Peyer's patch (tissue), 4 donors: ENCODE measurements at regions not wholly inside any gene's neighbourhood (a gene's known extent, or its start where the extent isn't known, plus 50 kb on each side); places are given as distances from the start of the nearest gene placed in this dataset.

Experiments used
- POLR2A ChIP-seq, 2 donors: fragments of 450-650 bp; IDR thresholded peaks; one replicate each; pipeline ENCODE4 v1.5.1; 2017; ENCODE audit warnings: antibody characterized with exemption in 2 of 2, mild to moderate bottlenecking in 2 of 2, moderate library complexity in 2 of 2
- TF ChIP-seq, protein P1 (sequence below), 6 experiments: fragments of 450-650 bp in 4 of 6; fragments of 200-600 bp in 2 of 6; sonication (generic) in 1 of 6; IDR thresholded peaks; one replicate each; pipeline ENCODE4 v1.5.1; 2017 to 2019; ENCODE audit warnings: antibody characterized with exemption in 6 of 6, mild to moderate bottlenecking in 3 of 6, moderate library complexity in 1 of 6

GRCh38 chr10:128898916-128899195, 568.2 kb upstream of the MGMT start:
- TF ChIP-seq, protein P1, sequence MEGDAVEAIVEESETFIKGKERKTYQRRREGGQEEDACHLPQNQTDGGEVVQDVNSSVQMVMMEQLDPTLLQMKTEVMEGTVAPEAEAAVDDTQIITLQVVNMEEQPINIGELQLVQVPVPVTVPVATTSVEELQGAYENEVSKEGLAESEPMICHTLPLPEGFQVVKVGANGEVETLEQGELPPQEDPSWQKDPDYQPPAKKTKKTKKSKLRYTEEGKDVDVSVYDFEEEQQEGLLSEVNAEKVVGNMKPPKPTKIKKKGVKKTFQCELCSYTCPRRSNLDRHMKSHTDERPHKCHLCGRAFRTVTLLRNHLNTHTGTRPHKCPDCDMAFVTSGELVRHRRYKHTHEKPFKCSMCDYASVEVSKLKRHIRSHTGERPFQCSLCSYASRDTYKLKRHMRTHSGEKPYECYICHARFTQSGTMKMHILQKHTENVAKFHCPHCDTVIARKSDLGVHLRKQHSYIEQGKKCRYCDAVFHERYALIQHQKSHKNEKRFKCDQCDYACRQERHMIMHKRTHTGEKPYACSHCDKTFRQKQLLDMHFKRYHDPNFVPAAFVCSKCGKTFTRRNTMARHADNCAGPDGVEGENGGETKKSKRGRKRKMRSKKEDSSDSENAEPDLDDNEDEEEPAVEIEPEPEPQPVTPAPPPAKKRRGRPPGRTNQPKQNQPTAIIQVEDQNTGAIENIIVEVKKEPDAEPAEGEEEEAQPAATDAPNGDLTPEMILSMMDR (IDR thresholded peaks at IDR 0.05) = no peak
- TF ChIP-seq POLR2A (IDR thresholded peaks at IDR 0.05) = no peak
